SU-DHL-6 (cell line): ENCODE measurements at regions not wholly inside any gene's neighbourhood (a gene's known extent, or its start where the extent isn't known, plus 50 kb on each side); places are given as distances from the start of the nearest gene placed in this dataset.

Source experiments
- H2AFZ ChIP-seq: fragments of 200-600 bp; sonication (generic); 2 replicates; pipeline ENCODE4 v1.6.1; 2014; ENCODE audit warnings: low read depth, mild to moderate bottlenecking, moderate library complexity, mixed read lengths, antibody characterized with exemption, low read length; ENCODE audit not compliant: severe bottlenecking
- H3F3A ChIP-seq: fragments of 200-600 bp; shearing (Covaris generic); 2 replicates; pipeline ENCODE4 v1.6.0; 2016; ENCODE audit warnings: antibody characterized with exemption, mild to moderate bottlenecking; ENCODE audit not compliant: insufficient read depth
- H3K27ac ChIP-seq: fragments of 200-600 bp; sonication (generic); 2 replicates; pipeline ENCODE4 v1.5.1; 2016; ENCODE audit warnings: low read depth, mild to moderate bottlenecking, low read length, moderate library complexity, mixed read lengths
- H3K27me3 ChIP-seq: fragments of 200-600 bp; sonication (generic), shearing (Covaris generic); 2 replicates; pipeline ENCODE4 v1.6.0; 2014; ENCODE audit warnings: mild to moderate bottlenecking, low read length
- H3K36me3 ChIP-seq: fragments of 200-600 bp; sonication (generic); 2 replicates; pipeline ENCODE4 v1.6.1; 2014; ENCODE audit warnings: mild to moderate bottlenecking, low read length, mixed read lengths
- H3K4me2 ChIP-seq: fragments of 300-600, 200-600 bp; shearing (Covaris generic), sonication (generic); 2 replicates; pipeline ENCODE4 v1.6.0; 2014; ENCODE audit warnings: low read length, low read depth, mild to moderate bottlenecking; ENCODE audit not compliant: poor library complexity, severe bottlenecking
- H3K4me3 ChIP-seq: fragments of 200-600 bp; sonication (generic); 2 replicates; pipeline ENCODE4 v1.5.1; 2014; ENCODE audit warnings: antibody characterized with exemption, low read length, mild to moderate bottlenecking, mixed read lengths; ENCODE audit not compliant: insufficient read depth, poor library complexity, severe bottlenecking
- H3K79me2 ChIP-seq: fragments of 200-600 bp; sonication (generic); 2 replicates; pipeline ENCODE4 v1.6.1; 2014; ENCODE audit warnings: mild to moderate bottlenecking, low read length, moderate library complexity; ENCODE audit not compliant: insufficient read depth
- H3K9ac ChIP-seq: fragments of 200-600 bp; sonication (generic); 2 replicates; pipeline ENCODE4 v1.7.0; 2014; ENCODE audit warnings: mild to moderate bottlenecking, low read length
- H3K9me2 ChIP-seq: fragments of 200-600 bp; sonication (generic); replicated peaks from 2 replicates; pipeline ENCODE4 v1.6.1; 2014; ENCODE audit warnings: low read length; ENCODE audit not compliant: insufficient read depth
- H3K9me3 ChIP-seq: fragments of 200-600 bp; sonication (generic); 2 replicates; pipeline ENCODE4 v1.6.1; 2014; ENCODE audit warnings: low read length, mixed read lengths; ENCODE audit not compliant: insufficient read depth
- H4K20me1 ChIP-seq: fragments of 200-600 bp; sonication (generic); 2 replicates; pipeline ENCODE4 v1.6.1; 2014; ENCODE audit warnings: low read depth, mild to moderate bottlenecking, antibody characterized with exemption, low read length, moderate library complexity, mixed read lengths
- CTCF ChIP-seq: fragments of 200-600 bp; sonication (generic); IDR thresholded peaks from one replicate; pipeline ENCODE4 v1.5.1; 2017; ENCODE audit warnings: antibody characterized with exemption, mild to moderate bottlenecking, low read length, moderate library complexity; ENCODE audit not compliant: insufficient read depth, poor library complexity, severe bottlenecking
- EZH2phosphoT487 ChIP-seq: fragments of 200-600 bp; sonication (generic), shearing (Covaris generic); conservative IDR thresholded peaks from 2 replicates; pipeline ENCODE4 v1.6.1; 2018; ENCODE audit warnings: mild to moderate bottlenecking, antibody characterized with exemption, low read length, moderate library complexity, mixed read lengths

- TF ChIP-seq EZH2phosphoT487 (no peak), CTCF (no peak)
- Histone ChIP-seq H3K36me3 (no peaks in the 10 kb centered on the region), H4K20me1 (no peaks in the 10 kb centered on the region), H3K4me2 (no peak overlapping the region), H3K9me2 (no peaks in the 10 kb centered on the region), H3K4me3 (no peak overlapping the region), H3K9ac (no peak overlapping the region), H3K27me3 (no peaks in the 10 kb centered on the region), H2AFZ (no peak overlapping the region), H3K27ac (no peak overlapping the region), H3K79me2 (no peaks in the 10 kb centered on the region), H3F3A (no peaks in the 10 kb centered on the region), H3K9me3 (no peaks in the 10 kb centered on the region)
Observed at GRCh38 chr10:78919181-78919966, 149.4 kb upstream of the ZMIZ1 start.

DNA sequence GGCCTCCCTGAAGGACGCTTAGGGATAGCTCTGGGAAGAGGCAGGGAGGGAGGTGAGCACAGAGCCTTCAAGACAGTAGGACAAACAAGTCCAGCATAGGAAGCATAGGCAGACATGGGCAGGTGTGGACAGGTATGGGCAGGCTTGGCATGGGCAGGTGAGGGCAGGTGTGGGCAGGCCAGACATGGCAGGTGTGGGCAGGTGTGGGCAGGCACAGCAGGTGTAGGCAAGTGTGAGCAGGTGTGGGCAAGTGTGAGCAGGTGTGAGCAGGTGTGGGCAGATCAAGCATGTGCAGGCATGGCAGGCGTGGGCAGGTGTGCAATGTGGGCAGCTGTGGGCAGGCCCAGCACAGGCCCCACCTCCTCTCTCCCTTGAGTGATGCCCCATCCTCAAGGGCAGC lies 148.8 kb upstream of the ZMIZ1 start:
- H4K20me1 ChIP-seq: no peaks in the 10 kb centered on the region
- TF ChIP-seq CTCF (no peak), EZH2phosphoT487 (no peak)
- H3K9ac ChIP-seq: no peak overlapping the region
- no peaks in the 10 kb centered on the region for H3K79me2 ChIP-seq
- H3K27me3 ChIP-seq: no peaks in the 10 kb centered on the region
- no peak overlapping the region for H3K4me2 ChIP-seq
- H3K36me3 ChIP-seq: no peaks in the 10 kb centered on the region
- H3K9me3 ChIP-seq: no peaks in the 10 kb centered on the region
- H3K9me2 ChIP-seq: no peaks in the 10 kb centered on the region
- H3K4me3 ChIP-seq: no peak overlapping the region
- H2AFZ ChIP-seq: no peak overlapping the region
- H3F3A ChIP-seq: no peaks in the 10 kb centered on the region
- H3K27ac ChIP-seq: no peak overlapping the region

DNA sequence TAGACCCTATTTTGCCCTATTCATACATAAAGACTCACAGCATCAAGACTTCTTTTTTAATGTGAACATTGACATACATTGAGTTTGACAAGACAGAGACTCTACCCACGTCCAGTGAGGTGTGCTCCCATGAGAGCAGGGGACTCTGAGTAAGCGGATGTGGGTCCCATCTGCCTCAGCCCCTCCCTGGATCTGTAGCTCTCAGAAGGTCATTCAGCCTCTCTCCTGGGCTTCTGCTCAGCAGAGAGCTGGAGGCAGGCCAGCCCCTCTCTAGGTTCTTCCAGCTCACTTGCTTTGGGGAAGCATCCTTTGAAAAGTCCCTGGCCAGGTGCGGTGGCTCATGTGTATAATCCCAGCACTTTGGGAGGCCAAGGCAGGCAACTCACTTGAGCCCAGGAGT lies 146.9 kb upstream of the ZMIZ1 start:
- Histone ChIP-seq H3K9me3 (no peaks in the 10 kb centered on the region), H3K36me3 (no peaks in the 10 kb centered on the region), H2AFZ (no peak overlapping the region), H3K27me3 (no peaks in the 10 kb centered on the region), H3K9ac (no peak overlapping the region), H3K4me3 (no peak overlapping the region), H3K9me2 (no peaks in the 10 kb centered on the region), H3F3A (no peaks in the 10 kb centered on the region), H3K4me2 (no peak overlapping the region), H3K79me2 (no peaks in the 10 kb centered on the region), H3K27ac (no peak overlapping the region), H4K20me1 (no peaks in the 10 kb centered on the region)
- TF ChIP-seq CTCF: no peak
- no peak for TF ChIP-seq EZH2phosphoT487
